Skin epidermis (tissue), 12 donors: ENCODE measurements at regions not wholly inside any gene's neighbourhood (a gene's known extent, or its start where the extent isn't known, plus 50 kb on each side); places are given as distances from the start of the nearest gene placed in this dataset.
"Not testable (repeated sequence)": the region's sequence is repeated elsewhere in the genome, so short reads cannot be mapped to it uniquely, and the experiment has no call there.

ENCODE experiments used
- H3K27ac ChIP-seq, 21 experiments: fragments of 200-600 bp; sonication (generic) in 11 of 21; one replicate each; pipeline ENCODE4 v1.5.0; 2020; ENCODE audit warnings: mild to moderate bottlenecking in 3 of 21, inconsistent platforms in 2 of 21, moderate library complexity in 2 of 21
- H3K4me3 ChIP-seq, 7 experiments: fragments of 200-600 bp; sonication (generic) in 2 of 7; one replicate each; pipeline ENCODE4 v1.5.0; 2020; ENCODE audit warnings: inconsistent platforms in 2 of 7, mild to moderate bottlenecking in 2 of 7, moderate library complexity in 1 of 7

- no peak overlapping the region for H3K4me3 ChIP-seq
- no peak overlapping the region for H3K27ac ChIP-seq
Measured at GRCh38 chr4:160347197-160347596, 1244.3 kb downstream of the RAPGEF2 start.

GRCh38 chr4:160350944-160351343, 1248.1 kb downstream of the RAPGEF2 start:
- Histone ChIP-seq H3K4me3 (no peak overlapping the region), H3K27ac (no peak overlapping the region)

- Histone ChIP-seq H3K4me3 (no peak overlapping the region), H3K27ac (no peak overlapping the region)
Measured at GRCh38 chr4:160352637-160353036, 1249.8 kb downstream of the RAPGEF2 start.

- no peak overlapping the region for H3K4me3 ChIP-seq
- H3K27ac ChIP-seq: no peak overlapping the region
Measured at GRCh38 chr4:160353548-160353947, 1250.7 kb downstream of the RAPGEF2 start.

- H3K27ac ChIP-seq: no peak overlapping the region
Measured at GRCh38 chr4:160362478-160362877, 1259.6 kb downstream of the RAPGEF2 start.

GRCh38 chr4:160364217-160364616, 1261.3 kb downstream of the RAPGEF2 start:
- no peak overlapping the region for H3K27ac ChIP-seq
- H3K4me3 ChIP-seq: no peak overlapping the region

More at GRCh38 chr4:160362478-160362877, 1259.6 kb downstream of the RAPGEF2 start:
- no peak overlapping the region for H3K4me3 ChIP-seq

GRCh38 chr4:160364665-160365064, 1261.8 kb downstream of the RAPGEF2 start:
- H3K4me3 ChIP-seq, H3K27ac ChIP-seq: not testable (repeated sequence)

GRCh38 chr4:160365383-160365782, 1262.5 kb downstream of the RAPGEF2 start:
- not testable (repeated sequence) for H3K27ac ChIP-seq, H3K4me3 ChIP-seq

GRCh38 chr4:160370046-160370445, 1267.2 kb downstream of the RAPGEF2 start:
- no peak overlapping the region for H3K27ac ChIP-seq

GRCh38 chr4:160371446-160371845, 1268.6 kb downstream of the RAPGEF2 start:
- Histone ChIP-seq H3K4me3 (no peak overlapping the region), H3K27ac (no peak overlapping the region)

More at GRCh38 chr4:160370046-160370445, 1267.2 kb downstream of the RAPGEF2 start:
- H3K4me3 ChIP-seq: no peak overlapping the region

GRCh38 chr4:160372390-160372789, 1269.5 kb downstream of the RAPGEF2 start:
- Histone ChIP-seq H3K27ac (no peak overlapping the region), H3K4me3 (no peak overlapping the region)

GRCh38 chr4:160373911-160374310, 1271.0 kb downstream of the RAPGEF2 start:
- H3K4me3 ChIP-seq: no peak overlapping the region
- H3K27ac ChIP-seq: no peak overlapping the region

GRCh38 chr4:160375772-160376452, 1273.0 kb downstream of the RAPGEF2 start:
- H3K27ac ChIP-seq: no peak overlapping the region
- no peak overlapping the region for H3K4me3 ChIP-seq

- no peak overlapping the region for H3K4me3 ChIP-seq
- H3K27ac ChIP-seq: no peak overlapping the region
Measured at GRCh38 chr4:160386846-160387245, 1284.0 kb downstream of the RAPGEF2 start.

GRCh38 chr4:160399826-160400225, 1296.9 kb downstream of the RAPGEF2 start:
- Histone ChIP-seq H3K27ac (no peak overlapping the region), H3K4me3 (no peak overlapping the region)

GRCh38 chr4:160403081-160403480, 1300.2 kb downstream of the RAPGEF2 start:
- Histone ChIP-seq H3K27ac (no peak overlapping the region), H3K4me3 (no peak overlapping the region)

- Histone ChIP-seq H3K4me3 (no peak overlapping the region), H3K27ac (peak overlapping the region in 1 of 21 experiments; percentile 22)
Measured at GRCh38 chr4:160406263-160406825, 1303.5 kb downstream of the RAPGEF2 start.

- Histone ChIP-seq H3K27ac (no peak overlapping the region), H3K4me3 (no peak overlapping the region)
Measured at GRCh38 chr4:160414496-160414895, 1311.6 kb downstream of the RAPGEF2 start.

GRCh38 chr4:160423879-160424451, 1321.1 kb downstream of the RAPGEF2 start:
- no peak overlapping the region for H3K27ac ChIP-seq
- H3K4me3 ChIP-seq: no peak overlapping the region

- no peak overlapping the region for H3K4me3 ChIP-seq
- no peak overlapping the region for H3K27ac ChIP-seq
Measured at GRCh38 chr4:160426233-160426632, 1323.4 kb downstream of the RAPGEF2 start.

GRCh38 chr4:160450876-160451275, 1348.0 kb downstream of the RAPGEF2 start:
- H3K4me3 ChIP-seq: no peak overlapping the region
- no peak overlapping the region for H3K27ac ChIP-seq
